Fibroblast of villous mesenchyme (primary cell): ENCODE measurements at regions not wholly inside any gene's neighbourhood (a gene's known extent, or its start where the extent isn't known, plus 50 kb on each side); places are given as distances from the start of the nearest gene placed in this dataset.

Source experiments
- DNase-seq: peaks from one replicate; pipeline ENCODE4 v3.0.0-alpha.2; 2010; ENCODE audit warnings: low read depth
- H3K4me3 ChIP-seq: 2 replicates; pipeline ENCODE4 v1.5.1; 2011; ENCODE audit warnings: low read depth, mild to moderate bottlenecking, low read length
- TF ChIP-seq, protein P1 (sequence below): IDR thresholded peaks from 2 replicates; pipeline ENCODE4 v1.5.1; 2012; ENCODE audit warnings: low read depth, mild to moderate bottlenecking, low read length; ENCODE audit not compliant: insufficient read depth

DNA sequence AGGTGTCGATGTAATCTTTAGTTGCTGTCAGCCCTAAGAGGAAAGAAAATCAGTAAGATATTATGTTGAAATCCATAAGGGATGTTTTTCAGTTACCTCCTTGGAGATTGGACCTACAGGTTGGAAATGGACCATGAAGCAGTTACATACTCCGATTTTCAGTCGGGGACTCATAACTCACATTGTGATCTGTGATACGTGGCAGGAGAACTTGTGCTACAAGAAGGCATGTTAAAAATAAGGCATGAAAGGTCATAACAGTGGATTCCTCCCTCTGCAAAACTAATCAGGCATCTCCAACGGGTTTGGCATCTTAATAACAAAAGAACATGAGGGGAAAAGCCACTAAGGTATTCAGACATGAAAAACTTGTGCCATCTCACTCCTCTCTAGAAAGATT lies 111.2 kb upstream of the CACHD1 start:
- TF ChIP-seq, protein P1, sequence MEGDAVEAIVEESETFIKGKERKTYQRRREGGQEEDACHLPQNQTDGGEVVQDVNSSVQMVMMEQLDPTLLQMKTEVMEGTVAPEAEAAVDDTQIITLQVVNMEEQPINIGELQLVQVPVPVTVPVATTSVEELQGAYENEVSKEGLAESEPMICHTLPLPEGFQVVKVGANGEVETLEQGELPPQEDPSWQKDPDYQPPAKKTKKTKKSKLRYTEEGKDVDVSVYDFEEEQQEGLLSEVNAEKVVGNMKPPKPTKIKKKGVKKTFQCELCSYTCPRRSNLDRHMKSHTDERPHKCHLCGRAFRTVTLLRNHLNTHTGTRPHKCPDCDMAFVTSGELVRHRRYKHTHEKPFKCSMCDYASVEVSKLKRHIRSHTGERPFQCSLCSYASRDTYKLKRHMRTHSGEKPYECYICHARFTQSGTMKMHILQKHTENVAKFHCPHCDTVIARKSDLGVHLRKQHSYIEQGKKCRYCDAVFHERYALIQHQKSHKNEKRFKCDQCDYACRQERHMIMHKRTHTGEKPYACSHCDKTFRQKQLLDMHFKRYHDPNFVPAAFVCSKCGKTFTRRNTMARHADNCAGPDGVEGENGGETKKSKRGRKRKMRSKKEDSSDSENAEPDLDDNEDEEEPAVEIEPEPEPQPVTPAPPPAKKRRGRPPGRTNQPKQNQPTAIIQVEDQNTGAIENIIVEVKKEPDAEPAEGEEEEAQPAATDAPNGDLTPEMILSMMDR, result no peak
- no peak for DNase-seq
- no peak overlapping the region for H3K4me3 ChIP-seq

DNA sequence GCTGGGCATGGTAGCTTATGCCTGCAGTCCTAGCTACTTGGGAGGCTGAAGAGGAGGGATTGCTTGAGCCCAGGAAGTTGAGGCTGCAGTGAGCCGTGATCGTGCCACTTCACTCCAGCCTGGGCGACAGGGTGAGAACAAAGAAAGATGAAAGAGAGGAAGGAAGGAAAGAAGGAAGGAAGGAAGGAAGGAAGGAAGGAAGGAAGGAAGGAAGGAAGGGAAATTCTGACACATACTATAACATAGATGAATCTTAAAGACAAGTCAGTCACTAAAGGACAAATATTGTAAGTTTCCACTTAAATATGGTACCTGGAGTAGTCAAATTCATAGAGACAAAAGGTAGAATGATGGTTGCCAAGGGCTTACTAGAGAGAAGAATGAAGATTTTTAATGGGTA lies 108.0 kb upstream of the CACHD1 start:
- no peak overlapping the region for H3K4me3 ChIP-seq
- DNase-seq, result no peak
- TF ChIP-seq, protein P1, result no peak

DNA sequence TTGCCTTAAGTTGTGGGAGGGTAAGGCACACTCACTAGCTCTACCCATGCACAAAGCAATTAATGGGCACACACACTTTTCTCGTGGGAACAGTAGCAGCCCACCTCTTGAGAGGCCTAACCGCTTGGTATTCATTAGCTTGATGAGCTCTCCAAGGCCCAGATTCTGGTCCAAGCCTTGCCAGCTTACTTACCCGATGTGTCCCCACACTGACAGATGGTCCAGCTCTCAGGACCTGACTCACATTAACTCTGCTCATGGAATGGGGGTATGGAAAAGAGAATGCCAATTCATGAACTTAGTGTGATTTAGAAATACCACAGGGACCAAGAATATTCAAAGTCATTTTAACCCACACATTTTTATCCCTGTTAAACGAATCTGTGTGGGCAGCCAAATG lies 106.8 kb upstream of the CACHD1 start:
- TF ChIP-seq, protein P1, result no peak
- DNase-seq, result no peak
- H3K4me3 ChIP-seq, result no peak overlapping the region

DNA sequence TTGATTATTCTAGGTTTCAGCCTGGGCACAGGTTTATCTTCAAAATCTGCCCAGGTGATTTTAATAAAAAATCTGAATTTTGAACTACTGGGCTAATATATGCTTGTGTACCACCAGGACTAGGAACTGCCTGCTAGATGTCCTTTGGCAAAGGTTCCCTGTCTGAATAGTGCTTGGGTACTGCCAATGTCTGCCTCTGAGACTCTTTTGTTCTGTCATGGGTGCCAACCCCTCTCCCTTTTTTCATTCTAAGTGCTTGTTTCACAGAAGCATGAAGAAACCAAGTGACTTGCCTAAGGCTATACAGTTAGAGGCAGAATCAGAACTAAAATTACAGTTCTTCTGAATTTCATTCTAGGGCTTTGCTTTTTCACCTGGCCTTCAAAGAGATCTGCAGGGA lies 106.3 kb upstream of the CACHD1 start:
- H3K4me3 ChIP-seq, result no peak overlapping the region
- TF ChIP-seq, protein P1, result no peak
- DNase-seq, result no peak

DNA sequence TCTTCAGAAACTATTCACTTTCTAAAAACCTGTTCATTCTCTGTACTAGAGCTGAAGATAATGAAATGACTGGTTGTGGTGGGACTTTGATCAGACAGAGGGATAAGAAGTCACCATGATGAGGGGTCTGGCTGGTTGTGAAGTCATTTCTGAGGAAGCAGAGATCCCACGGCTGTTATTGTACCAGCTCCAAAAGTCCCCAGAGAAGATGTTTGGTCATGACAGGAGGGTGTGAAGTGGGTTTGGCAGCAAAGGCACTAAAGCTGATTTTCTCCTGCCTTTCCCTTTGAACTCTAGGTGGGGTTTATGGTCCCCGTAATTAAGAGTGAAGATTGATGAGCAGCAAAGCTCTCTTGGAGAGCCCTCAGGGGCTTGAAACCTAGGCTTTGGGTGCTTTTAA lies 103.1 kb upstream of the CACHD1 start:
- no peak for DNase-seq
- H3K4me3 ChIP-seq, result no peak overlapping the region
- TF ChIP-seq, protein P1, result no peak

DNA sequence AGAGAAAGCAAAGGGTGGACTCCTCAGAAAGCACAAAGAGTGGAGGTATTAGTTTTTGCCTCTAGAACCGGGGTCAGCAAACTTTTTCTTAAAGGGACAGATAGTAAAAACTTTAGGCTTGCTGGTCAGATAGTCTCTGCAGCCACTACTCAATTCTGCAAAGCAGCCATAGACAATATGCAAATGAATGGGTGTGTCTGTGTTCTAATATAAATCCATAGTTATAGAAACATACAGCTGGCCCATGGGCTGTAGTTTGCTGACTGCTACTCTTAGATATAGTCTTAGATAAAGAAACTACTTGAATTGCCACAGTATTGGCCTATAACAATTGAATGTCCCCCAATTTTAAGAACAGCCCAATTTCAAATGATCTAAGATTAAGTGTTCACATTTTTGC lies 101.6 kb upstream of the CACHD1 start:
- TF ChIP-seq, protein P1, result no peak
- no peak for DNase-seq
- H3K4me3 ChIP-seq, result no peak overlapping the region

DNA sequence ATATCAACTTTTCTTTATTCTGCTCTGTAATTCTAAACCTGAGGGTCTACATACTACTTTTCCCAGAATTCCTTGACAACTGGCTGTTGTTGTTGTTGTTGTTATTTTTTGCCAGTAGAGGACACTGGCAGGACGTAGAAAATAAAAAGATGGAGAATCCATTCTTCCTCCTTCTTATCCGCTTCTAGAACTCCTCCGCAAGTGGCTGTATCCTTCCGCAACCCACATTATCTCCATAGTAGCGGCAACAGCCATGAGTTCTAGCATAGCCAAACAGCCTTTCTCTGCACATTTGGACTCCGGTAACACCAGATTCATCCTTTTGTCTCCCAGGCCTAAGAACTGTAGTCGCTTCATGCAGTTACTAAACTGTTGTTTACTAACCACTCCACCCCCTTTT lies 91.1 kb upstream of the CACHD1 start:
- peak; percentile 3 for DNase-seq
- H3K4me3 ChIP-seq, result no peak overlapping the region
- TF ChIP-seq, protein P1, result peak; percentile 32
